Epithelial cell of prostate (primary cell): ENCODE measurements at regions not wholly inside any gene's neighbourhood (a gene's known extent, or its start where the extent isn't known, plus 50 kb on each side); places are given as distances from the start of the nearest gene placed in this dataset.

Experiments used
- DNase-seq: peaks from one replicate; pipeline ENCODE4 v3.0.0-alpha.2; 2011; ENCODE audit warnings: low read depth, low spot score
- H3K27ac ChIP-seq: fragments of 450-650 bp; 2 replicates; pipeline ENCODE4 v1.5.1; 2017; ENCODE audit warnings: mild to moderate bottlenecking

- no peak for DNase-seq
- no peak overlapping the region for H3K27ac ChIP-seq
Observed at GRCh38 chr16:81149614-81150013, 53.4 kb upstream of the GCSH start.

GRCh38 chr16:81148277-81148676 is 52.1 kb upstream of the GCSH start:
- no peak for DNase-seq
- no peak overlapping the region for H3K27ac ChIP-seq
